ENCODE measurements at regions not wholly inside any gene's neighbourhood (a gene's known extent, or its start where the extent isn't known, plus 50 kb on each side); places are given as distances from the start of the nearest gene placed in this dataset.

DNA sequence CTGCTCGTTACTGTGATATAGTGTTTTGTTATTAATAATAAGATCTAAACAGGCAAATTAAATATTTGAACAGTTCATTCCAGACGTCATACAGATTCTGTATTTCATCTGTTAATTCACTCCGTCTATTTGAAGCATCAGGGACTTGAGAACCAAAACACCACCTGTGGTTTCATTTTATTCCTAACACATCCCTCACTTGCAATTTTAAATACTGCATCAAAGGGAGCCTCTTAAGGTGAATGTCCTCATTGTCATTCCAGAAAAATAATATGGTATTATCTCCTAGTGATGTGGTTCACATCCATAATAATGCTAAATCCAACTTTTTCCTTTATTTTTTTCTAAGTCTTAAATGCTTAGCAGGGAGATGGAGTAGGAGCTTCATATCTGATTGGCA, 1390.9 kb upstream of the CADM2 start:
- no peak for DNase-seq

DNA sequence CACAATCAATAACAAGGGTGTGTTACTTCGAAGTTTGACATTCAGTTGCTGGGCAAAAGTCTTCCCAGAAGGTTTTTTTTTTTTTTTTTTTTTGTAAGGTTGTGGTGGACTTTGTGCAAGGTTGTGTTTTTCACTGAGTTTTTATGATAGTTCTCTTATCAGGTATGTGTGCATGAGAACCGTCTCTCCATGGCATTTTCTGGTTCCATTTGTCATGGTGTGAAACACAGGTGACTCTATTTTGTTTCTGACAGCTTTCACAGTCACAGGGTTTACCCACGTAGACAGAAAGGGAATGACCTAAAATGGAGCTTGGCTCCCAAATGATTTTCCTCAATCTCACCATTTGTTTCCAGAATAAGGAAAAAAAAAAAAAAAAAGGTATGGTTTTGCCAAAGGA, 1377.2 kb upstream of the CADM2 start:
- TF ChIP-seq GATA1 (IDR thresholded peaks at IDR 0.05; ENCODE audit: low read depth, low read length), result no peak
- TF ChIP-seq POLR2A (IDR thresholded peaks at IDR 0.05; ENCODE audit: low read length), result no peak
- DNase-seq, result no peak

More for the DNA sequence above, 1390.9 kb upstream of the CADM2 start:
- no peak for TF ChIP-seq GATA1 (IDR thresholded peaks at IDR 0.05; ENCODE audit: low read depth, low read length)
- TF ChIP-seq POLR2A (IDR thresholded peaks at IDR 0.05; ENCODE audit: low read length), result no peak

DNA sequence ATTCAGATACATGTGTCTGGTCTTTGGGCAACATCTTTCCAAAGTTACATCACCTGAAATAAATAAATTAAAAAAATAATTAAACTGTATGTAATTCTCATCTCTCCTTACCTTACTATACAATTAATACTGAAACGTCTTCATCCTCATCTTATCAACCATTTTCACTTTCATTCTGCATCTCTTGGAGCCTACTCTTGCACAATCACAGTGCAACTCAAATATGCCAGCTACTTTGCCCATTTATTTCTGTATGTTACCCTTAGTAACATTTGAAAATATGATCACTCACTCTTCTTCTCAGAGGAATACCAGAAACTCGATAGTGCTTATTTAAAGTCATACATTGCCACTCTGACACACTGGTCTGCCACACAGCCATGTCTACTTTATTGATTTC, 1357.1 kb upstream of the CADM2 start:
- no peak for DNase-seq
- no peak for TF ChIP-seq POLR2A (IDR thresholded peaks at IDR 0.05; ENCODE audit: low read length)
- TF ChIP-seq GATA1 (IDR thresholded peaks at IDR 0.05; ENCODE audit: low read depth, low read length), result no peak

DNA sequence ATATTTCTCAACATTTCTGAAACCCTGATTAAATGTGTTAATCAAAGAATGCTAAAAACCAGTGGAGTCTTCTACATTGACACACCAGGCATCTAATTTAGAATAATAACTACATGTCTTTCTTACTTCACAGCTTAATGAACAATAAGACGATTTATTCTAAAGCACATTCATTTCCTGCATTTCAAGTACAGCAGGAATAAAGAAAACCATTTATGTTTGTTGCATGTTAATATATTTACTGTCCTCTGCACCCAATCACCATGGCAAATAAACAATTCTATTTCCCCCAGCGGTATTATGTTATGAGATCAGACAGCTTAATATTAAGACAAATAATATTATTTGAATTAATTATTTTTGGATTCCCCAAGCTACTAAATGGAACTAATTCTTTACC, 1336.3 kb upstream of the CADM2 start:
- DNase-seq, result no peak
- no peak for TF ChIP-seq POLR2A (IDR thresholded peaks at IDR 0.05; ENCODE audit: low read length)
- TF ChIP-seq GATA1 (IDR thresholded peaks at IDR 0.05; ENCODE audit: low read depth, low read length), result no peak

DNA sequence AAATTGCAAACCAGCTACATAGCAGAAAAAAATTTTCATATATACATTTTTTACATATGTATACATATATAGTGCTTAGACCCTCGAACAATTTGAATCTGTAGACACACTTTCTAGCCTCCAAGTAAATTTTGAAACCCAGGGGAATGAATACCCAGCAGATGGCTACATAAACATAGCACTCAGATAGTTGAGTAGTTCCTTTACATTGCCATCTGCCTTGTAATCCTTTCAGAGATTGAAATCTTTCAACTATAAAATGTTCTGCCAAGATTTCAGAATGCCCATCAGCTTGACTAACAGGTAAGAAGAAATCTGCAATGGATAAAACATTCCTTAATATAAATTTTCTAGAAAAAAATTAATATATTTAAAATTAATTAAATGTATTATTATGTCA, 1333.5 kb upstream of the CADM2 start:
- TF ChIP-seq POLR2A (IDR thresholded peaks at IDR 0.05; ENCODE audit: low read length), result no peak
- TF ChIP-seq GATA1 (IDR thresholded peaks at IDR 0.05; ENCODE audit: low read depth, low read length), result no peak
- no peak for DNase-seq

DNA sequence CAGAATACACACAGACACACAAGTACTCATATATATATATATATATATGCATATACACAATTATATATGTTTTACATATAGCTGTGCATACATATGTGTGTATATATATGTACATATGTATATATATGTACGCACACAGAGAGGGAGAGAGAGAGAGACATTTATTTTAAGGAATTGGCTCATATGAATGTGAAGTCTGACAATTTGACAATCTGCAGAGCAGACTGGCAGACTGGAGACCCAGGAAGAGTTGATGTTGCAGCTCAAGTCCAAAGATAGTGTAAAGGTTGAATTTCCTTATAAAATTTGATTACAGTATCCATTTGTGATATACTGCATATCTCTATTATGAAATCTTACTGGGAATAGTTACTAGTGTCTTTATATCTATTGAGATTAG, 1330.3 kb upstream of the CADM2 start:
- DNase-seq, result no peak
- TF ChIP-seq POLR2A (IDR thresholded peaks at IDR 0.05; ENCODE audit: low read length) (no peak), GATA1 (IDR thresholded peaks at IDR 0.05; ENCODE audit: low read depth, low read length) (no peak)

DNA sequence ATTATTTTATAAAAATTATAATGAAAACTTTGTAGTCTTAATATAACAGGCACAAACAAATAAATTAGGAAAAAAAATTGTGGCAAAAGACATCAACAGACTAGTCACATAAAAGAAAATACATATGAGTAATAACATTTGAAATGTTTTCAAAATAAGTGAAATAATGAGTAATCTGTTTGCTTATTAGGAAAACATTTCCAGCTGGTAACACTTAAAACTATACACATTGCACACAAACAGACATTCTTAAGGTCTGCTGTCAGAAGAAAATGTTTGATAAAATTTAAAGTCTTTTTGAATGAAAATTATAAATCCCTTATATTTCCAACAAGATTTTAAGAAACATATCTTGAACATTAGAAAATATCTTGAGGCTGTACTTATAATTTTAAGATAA, 1326.3 kb upstream of the CADM2 start:
- no peak for DNase-seq
- TF ChIP-seq GATA1 (IDR thresholded peaks at IDR 0.05; ENCODE audit: low read depth, low read length) (no peak), POLR2A (IDR thresholded peaks at IDR 0.05; ENCODE audit: low read length) (no peak)

DNA sequence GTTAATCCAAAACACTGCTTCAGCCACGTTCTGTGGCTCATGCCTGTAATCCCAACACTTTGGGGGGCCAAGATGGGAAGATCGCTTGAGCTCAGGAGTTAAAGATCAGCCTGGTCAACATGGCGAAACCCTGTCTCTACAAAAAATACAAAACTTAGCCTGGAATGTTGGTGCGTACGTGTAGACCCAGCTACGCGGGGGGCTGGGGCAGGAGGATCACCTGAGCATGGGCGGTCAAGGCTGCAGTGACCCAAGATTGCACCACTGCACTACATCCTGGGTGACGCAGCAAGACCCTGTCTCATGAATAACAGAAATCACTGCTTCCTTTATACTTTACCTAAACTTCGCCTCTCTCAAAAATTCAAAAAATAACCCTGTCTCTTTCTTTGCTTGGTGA, 1325.0 kb upstream of the CADM2 start:
- DNase-seq, result no peak
- no peak for TF ChIP-seq POLR2A (IDR thresholded peaks at IDR 0.05; ENCODE audit: low read length)
- TF ChIP-seq GATA1 (IDR thresholded peaks at IDR 0.05; ENCODE audit: low read depth, low read length), result no peak

DNA sequence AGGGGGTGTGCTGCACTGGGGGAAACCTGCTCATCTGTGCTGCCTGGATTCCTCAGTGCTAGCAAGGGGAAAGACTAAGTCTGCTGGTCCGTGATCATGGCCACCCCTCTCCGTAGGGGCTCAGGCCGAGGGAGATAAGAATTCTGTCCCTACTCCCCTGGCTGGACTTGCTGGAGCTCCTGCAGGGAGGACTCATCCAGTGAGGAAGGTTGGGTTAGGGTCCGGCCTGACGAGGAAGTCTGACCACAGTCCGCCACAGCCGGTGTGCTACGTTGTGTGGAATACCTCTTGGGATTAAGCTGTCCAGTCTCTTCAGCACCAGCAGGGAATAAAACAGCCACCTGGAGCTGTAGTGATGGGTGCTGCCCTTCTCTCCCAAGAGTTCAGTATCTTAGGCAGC, 1309.1 kb upstream of the CADM2 start:
- TF ChIP-seq GATA1 (IDR thresholded peaks at IDR 0.05; ENCODE audit: low read depth, low read length), result no peak
- no peak for TF ChIP-seq POLR2A (IDR thresholded peaks at IDR 0.05; ENCODE audit: low read length)
- no peak for DNase-seq

DNA sequence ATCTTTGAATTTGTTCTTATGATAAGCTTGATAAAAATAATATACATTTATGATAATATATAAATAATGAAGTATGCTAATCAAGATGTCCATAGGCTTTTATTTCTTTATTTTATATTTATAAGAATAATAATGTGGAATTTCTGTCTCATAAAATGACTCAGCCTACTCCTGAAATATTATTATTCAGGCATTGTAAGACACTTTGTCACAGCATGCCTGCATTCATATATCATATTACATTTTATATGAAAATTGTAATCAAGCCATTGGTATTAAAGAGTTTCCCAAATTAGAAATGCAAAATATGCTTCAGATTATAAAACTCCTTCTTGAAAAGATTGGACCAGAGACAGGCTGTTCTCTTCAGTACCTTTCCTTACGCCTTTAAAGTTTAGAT, 1303.7 kb upstream of the CADM2 start:
- no peak for DNase-seq
- TF ChIP-seq GATA1 (IDR thresholded peaks at IDR 0.05; ENCODE audit: low read depth, low read length), result no peak
- no peak for TF ChIP-seq POLR2A (IDR thresholded peaks at IDR 0.05; ENCODE audit: low read length)

DNA sequence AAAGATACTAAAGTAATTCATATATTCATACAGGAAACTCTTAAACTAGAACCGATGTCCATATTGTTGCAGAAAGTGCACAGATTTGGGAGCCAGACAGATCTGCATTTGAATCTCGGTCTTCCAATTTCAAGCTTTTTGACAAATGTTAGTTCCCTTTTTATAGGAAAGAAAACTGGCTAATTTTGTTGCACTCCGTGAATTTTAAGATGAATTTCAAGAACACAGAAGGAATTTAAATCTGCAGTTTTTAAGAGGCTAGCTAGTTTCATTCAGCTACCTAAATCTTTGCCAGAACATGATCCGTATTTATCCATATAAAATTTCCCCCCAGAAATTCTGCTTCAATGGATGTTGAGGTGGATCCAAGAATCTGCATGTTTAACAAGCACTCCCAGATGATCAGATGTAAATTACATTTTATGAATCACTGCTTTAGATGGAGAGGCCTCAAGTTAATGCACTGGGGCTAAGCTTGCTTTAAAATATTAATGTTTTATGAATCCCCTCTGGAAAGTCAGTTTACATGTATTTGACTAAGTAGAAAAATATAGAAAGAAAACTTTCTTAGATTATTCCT, 1296.3 kb upstream of the CADM2 start:
- TF ChIP-seq GATA1 (IDR thresholded peaks at IDR 0.05; ENCODE audit: low read depth, low read length) (no peak), POLR2A (IDR thresholded peaks at IDR 0.05; ENCODE audit: low read length) (no peak)
- DNase-seq, result no peak

DNA sequence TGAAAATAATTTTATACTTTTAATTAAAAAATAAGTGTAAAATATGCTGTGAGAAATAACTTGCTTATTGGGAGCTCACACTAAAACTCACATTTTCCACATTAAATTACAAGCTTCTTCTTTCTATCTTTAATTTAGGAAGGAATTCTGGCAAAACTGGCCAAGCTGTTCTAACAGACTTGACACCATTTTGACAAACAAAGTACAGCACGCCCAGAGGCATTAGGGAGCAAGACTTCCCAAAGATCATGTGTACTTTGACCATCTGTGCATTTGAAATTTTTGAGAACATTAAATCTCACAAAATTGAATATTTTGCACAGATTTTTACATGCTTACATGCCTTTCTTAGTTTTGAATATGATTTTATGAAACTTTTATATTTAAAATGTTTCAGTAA, 1288.4 kb upstream of the CADM2 start:
- TF ChIP-seq GATA1 (IDR thresholded peaks at IDR 0.05; ENCODE audit: low read depth, low read length), result no peak
- no peak for TF ChIP-seq POLR2A (IDR thresholded peaks at IDR 0.05; ENCODE audit: low read length)
- DNase-seq, result no peak

DNA sequence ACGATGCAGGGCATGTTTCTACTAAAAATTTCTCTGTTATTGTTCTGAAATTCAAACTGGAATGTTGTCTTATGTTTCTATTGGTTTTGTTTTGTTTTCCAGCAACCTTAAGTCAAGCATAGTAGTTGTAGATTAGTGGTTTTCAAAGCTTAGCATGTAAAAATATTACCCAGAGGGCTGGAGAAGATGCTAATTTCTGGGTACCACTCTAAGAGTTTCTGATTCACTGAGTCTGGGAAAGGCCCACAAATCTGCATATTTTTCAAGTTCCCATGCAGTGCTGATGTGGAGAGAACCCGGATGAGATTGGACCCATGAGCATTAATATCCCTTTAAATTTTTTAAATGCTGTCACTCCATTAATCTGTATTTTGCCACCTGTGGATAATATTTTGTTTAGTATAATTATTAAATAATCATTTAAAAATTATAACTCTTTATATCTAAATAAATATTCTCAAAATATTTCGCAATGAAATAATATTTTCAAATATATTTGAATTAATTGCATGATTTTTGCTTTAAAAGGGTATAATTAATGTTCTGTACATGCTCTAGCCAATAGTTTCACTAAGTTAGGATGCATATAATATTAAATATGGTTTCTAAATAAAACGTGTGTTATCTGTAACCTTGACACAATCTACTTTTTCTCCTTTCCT, 1274.7 kb upstream of the CADM2 start:
- no peak for TF ChIP-seq POLR2A (IDR thresholded peaks at IDR 0.05; ENCODE audit: low read length)
- no peak for TF ChIP-seq GATA1 (IDR thresholded peaks at IDR 0.05; ENCODE audit: low read depth, low read length)
- DNase-seq, result no peak

DNA sequence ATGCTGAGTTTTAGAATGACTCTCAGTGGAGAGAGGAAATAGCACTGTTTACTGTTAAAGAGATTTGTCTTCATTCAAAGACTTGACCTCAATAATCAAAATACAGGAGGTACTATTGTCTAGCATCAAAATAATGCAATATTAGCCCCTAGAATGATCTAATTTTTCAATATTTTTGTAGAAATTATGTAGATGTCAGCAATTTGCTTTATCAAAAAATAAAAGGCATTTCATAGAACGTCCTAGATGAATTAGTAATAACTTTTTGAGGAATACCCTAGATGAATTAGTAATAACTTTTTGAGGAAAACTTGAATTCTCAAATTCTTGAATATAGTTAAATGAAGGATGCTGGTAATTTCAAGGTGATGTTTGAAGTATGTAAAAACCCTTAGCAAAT, 1252.1 kb upstream of the CADM2 start:
- no peak for TF ChIP-seq GATA1 (IDR thresholded peaks at IDR 0.05; ENCODE audit: low read depth, low read length)
- no peak for TF ChIP-seq POLR2A (IDR thresholded peaks at IDR 0.05; ENCODE audit: low read length)
- no peak for DNase-seq

DNA sequence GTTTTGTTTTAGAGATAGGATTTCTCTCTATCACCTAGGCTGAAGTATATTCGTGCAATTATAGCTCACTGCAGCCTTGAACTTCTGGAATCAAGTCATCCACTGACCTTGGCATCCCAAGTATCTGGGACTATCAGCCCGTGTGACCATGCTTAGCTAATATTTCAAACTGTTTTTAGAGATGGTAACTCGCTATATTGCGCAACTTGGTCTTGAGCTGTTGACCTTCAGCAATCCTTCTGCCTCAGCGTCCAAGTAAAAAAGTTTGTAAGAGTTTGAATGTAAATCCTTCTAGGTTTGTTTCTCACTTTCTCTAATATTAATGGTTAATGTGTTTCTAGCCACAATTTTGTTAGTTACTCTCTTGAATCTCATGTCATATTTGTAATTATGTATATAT, 1243.5 kb upstream of the CADM2 start:
- DNase-seq, result no peak
- TF ChIP-seq POLR2A (IDR thresholded peaks at IDR 0.05; ENCODE audit: low read length) (no peak), GATA1 (IDR thresholded peaks at IDR 0.05; ENCODE audit: low read depth, low read length) (no peak)
